Neuronal stem cell (in vitro differentiated cells): ENCODE measurements at regions not wholly inside any gene's neighbourhood (a gene's known extent, or its start where the extent isn't known, plus 50 kb on each side); places are given as distances from the start of the nearest gene placed in this dataset.

Experiments
- DNase-seq: peaks from one replicate; pipeline ENCODE4 v3.0.0-alpha.2; 2013; ENCODE audit warnings: low spot score
- H2AFZ ChIP-seq: one replicate; pipeline ENCODE4 v1.6.1; 2013; ENCODE audit warnings: mild to moderate bottlenecking, low read length, inconsistent platforms
- H2AK5ac ChIP-seq: 2 replicates; pipeline ENCODE4 v1.6.1; 2013; ENCODE audit warnings: low read depth, mild to moderate bottlenecking, inconsistent platforms, low read length, moderate library complexity, mixed read lengths
- H2BK120ac ChIP-seq: 2 replicates; pipeline ENCODE4 v1.6.1; 2013; ENCODE audit warnings: low read depth, mild to moderate bottlenecking, inconsistent platforms, low read length, moderate library complexity, mixed read lengths
- H2BK12ac ChIP-seq: one replicate; pipeline ENCODE4 v1.6.1; 2013; ENCODE audit warnings: low read length, inconsistent platforms
- H2BK15ac ChIP-seq: 2 replicates; pipeline ENCODE4 v1.6.1; 2013; ENCODE audit warnings: mild to moderate bottlenecking, low read length, inconsistent platforms, mixed read lengths
- H2BK5ac ChIP-seq: one replicate; pipeline ENCODE4 v1.6.1; 2013; ENCODE audit warnings: inconsistent platforms, mild to moderate bottlenecking, low read length, moderate library complexity
- H3K14ac ChIP-seq: one replicate; pipeline ENCODE4 v1.6.1; 2013; ENCODE audit warnings: low read length, inconsistent platforms
- H3K18ac ChIP-seq: 2 replicates; pipeline ENCODE4 v1.6.1; 2013; ENCODE audit warnings: low read length, inconsistent platforms
- H3K23ac ChIP-seq: 2 replicates; pipeline ENCODE4 v1.6.1; 2013; ENCODE audit warnings: low read depth, mild to moderate bottlenecking, mixed read lengths, low read length, inconsistent platforms; ENCODE audit not compliant: poor library complexity
- H3K27ac ChIP-seq: replicated peaks from 3 replicates; pipeline ENCODE4 v1.5.1; 2013; ENCODE audit warnings: low read length, inconsistent platforms
- H3K27me3 ChIP-seq, 3 experiments: 2 replicates each; pipeline ENCODE4 v1.6.1; 2013; ENCODE audit warnings: low read length in 3 of 3, mild to moderate bottlenecking in 2 of 3, inconsistent platforms in 1 of 3, low read depth in 1 of 3, mixed read lengths in 1 of 3, moderate library complexity in 1 of 3; ENCODE audit not compliant: control insufficient read depth in 3 of 3, insufficient read depth in 3 of 3
- H3K36me3 ChIP-seq, 2 donors: replicated peaks in 1 of 2; 2 replicates each; pipeline ENCODE4 v1.6.1; 2013; ENCODE audit warnings: low read length in 2 of 2; ENCODE audit not compliant: control insufficient read depth in 2 of 2, insufficient read depth in 2 of 2
- H3K4ac ChIP-seq: 2 replicates; pipeline ENCODE4 v1.6.1; 2013; ENCODE audit warnings: inconsistent platforms, mild to moderate bottlenecking, low read length, moderate library complexity
- H3K4me1 ChIP-seq, 2 donors: 1 replicate in 1 of 2; 2 replicates in 1 of 2; pipeline ENCODE4 v1.6.1; 2013; ENCODE audit warnings: low read length in 2 of 2, low read depth in 1 of 2; ENCODE audit not compliant: control insufficient read depth in 2 of 2, insufficient read depth in 1 of 2
- H3K4me2 ChIP-seq: one replicate; pipeline ENCODE4 v1.6.1; 2013; ENCODE audit warnings: mild to moderate bottlenecking, low read length, inconsistent platforms; ENCODE audit not compliant: insufficient read depth, poor library complexity, severe bottlenecking
- H3K4me3 ChIP-seq, 2 donors: 2 replicates each; pipeline ENCODE4 v1.5.1; 2013; ENCODE audit warnings: low read length in 2 of 2, mild to moderate bottlenecking in 2 of 2, inconsistent platforms in 1 of 2, moderate library complexity in 1 of 2
- H3K79me1 ChIP-seq: one replicate; pipeline ENCODE4 v1.6.1; 2013; ENCODE audit warnings: low read depth, mild to moderate bottlenecking, inconsistent platforms, low read length, moderate library complexity
- H3K9ac ChIP-seq: one replicate; pipeline ENCODE4 v1.6.1; 2013; ENCODE audit warnings: mild to moderate bottlenecking, low read depth, low read length, inconsistent platforms; ENCODE audit not compliant: poor library complexity
- H3K9me3 ChIP-seq, 2 donors: replicated peaks in 1 of 2; 2 replicates each; pipeline versions ENCODE3 to v1.6.1; 2013; ENCODE audit warnings: low read length in 2 of 2, mild to moderate bottlenecking in 2 of 2, inconsistent platforms in 1 of 2, low read depth in 1 of 2, mixed read lengths in 1 of 2, moderate library complexity in 1 of 2; ENCODE audit not compliant: control insufficient read depth in 2 of 2, insufficient read depth in 1 of 2
- H4K8ac ChIP-seq: one replicate; pipeline ENCODE4 v1.6.1; 2013; ENCODE audit warnings: low read depth, mild to moderate bottlenecking, inconsistent platforms, low read length, moderate library complexity
- H4K91ac ChIP-seq: one replicate; pipeline ENCODE4 v1.6.1; 2013; ENCODE audit warnings: low read length, low read depth, mild to moderate bottlenecking, inconsistent platforms; ENCODE audit not compliant: poor library complexity
- WGBS, 2 donors: extraction: QIAGEN DNeasy Blood & Tissue Kit; methylation state at CpG; one replicate each; pipeline ENCODE4 v1.1.7; 2013; ENCODE audit warnings: missing lambda C conversion rate in 2 of 2, mixed read lengths in 1 of 2; ENCODE audit not compliant: insufficient read length in 2 of 2, insufficient replicate concordance in 1 of 2; ENCODE audit errors: extremely low coverage in 2 of 2; 5-methylcytosine and 5-hydroxymethylcytosine counted together

- Histone ChIP-seq H3K9me3 (no peaks in the 10 kb centered on the region), H3K36me3 (no peaks in the 10 kb centered on the region), H3K4me3 (no peak overlapping the region), H3K14ac (no peak overlapping the region), H4K8ac (no peak overlapping the region), H3K9ac (no peak overlapping the region), H2BK15ac (no peak overlapping the region), H3K4me2 (no peak overlapping the region), H2BK12ac (no peak overlapping the region), H3K27me3 (no peaks in the 10 kb centered on the region), H3K4ac (no peak overlapping the region), H4K91ac (no peak overlapping the region), H3K23ac (no peak overlapping the region), H3K18ac (no peak overlapping the region), H3K4me1 (peaks cover 15 to 24% of the 10 kb centered on the region in 2 donors), H2AFZ (no peak overlapping the region), H2AK5ac (no peak overlapping the region), H3K27ac (no peak overlapping the region), H3K79me1 (no peaks in the 10 kb centered on the region), H2BK120ac (no peak overlapping the region), H2BK5ac (no peak overlapping the region)
- no CpG with 5 or more reads among the region's 3 CpGs for WGBS, 2 donors
- DNase-seq, result no peak
Measured at GRCh38 chr2:128392207-128392606, 73.5 kb upstream of the HS6ST1 start.

DNA sequence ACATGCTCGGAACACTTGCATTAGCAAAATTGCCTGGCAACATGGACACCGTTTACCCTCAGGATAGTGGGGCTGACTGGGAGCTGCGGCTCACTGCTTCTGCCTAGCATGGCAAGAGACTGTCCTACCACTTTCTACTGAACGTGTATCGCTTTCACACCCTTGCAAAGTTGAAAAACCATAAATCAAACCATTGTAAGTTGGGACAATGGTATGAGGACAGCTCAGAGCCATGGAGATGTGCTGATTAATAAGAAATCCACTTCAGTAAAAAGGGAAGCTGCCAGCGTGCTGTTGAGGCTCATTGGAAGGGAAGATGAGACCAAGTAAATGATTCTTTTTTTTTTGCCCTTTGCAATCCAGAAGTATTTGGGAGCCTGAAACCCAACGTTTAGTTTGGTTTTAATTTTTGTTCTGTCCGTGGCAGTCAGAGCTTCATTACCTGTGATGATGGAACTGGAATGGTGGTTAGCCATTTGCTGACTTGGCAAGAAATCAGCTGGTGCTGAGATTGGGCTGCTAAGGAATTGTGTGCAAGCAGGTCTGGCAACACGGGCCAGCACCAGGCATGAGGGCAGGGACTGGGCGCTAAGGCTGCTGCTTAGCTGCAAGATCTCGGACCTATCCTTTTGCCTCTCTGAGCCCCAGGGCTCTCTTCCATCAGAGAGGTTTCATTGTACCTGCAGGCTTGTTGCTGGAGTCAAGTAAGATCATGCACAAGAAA is 75.5 kb upstream of the HS6ST1 start:
- H3K27me3 ChIP-seq, result no peaks in the 10 kb centered on the region
- no peak overlapping the region for H2BK120ac ChIP-seq
- no peak overlapping the region for H2BK12ac ChIP-seq
- H3K27ac ChIP-seq, result no peak overlapping the region
- H3K79me1 ChIP-seq, result no peaks in the 10 kb centered on the region
- DNase-seq, result no peak
- H3K23ac ChIP-seq, result no peak overlapping the region
- H2AFZ ChIP-seq, result no peak overlapping the region
- H4K8ac ChIP-seq, result no peak overlapping the region
- no peak overlapping the region for H2AK5ac ChIP-seq
- H2BK5ac ChIP-seq, result no peak overlapping the region
- WGBS, 2 donors, result no CpG with 5 or more reads among the region's 11 CpGs
- no peak overlapping the region for H3K14ac ChIP-seq
- H3K9ac ChIP-seq, result no peak overlapping the region
- H4K91ac ChIP-seq, result no peak overlapping the region
- no peak overlapping the region for H3K4me2 ChIP-seq
- no peak overlapping the region for H2BK15ac ChIP-seq
- H3K36me3 ChIP-seq, result no peaks in the 10 kb centered on the region
- H3K9me3 ChIP-seq, result peaks cover 0 to 8% of the 10 kb centered on the region in 2 donors
- H3K4ac ChIP-seq, result no peak overlapping the region
- no peak overlapping the region for H3K4me3 ChIP-seq
- no peak overlapping the region for H3K18ac ChIP-seq
- H3K4me1 ChIP-seq, result peaks cover 15 to 23% of the 10 kb centered on the region in 2 donors

DNA sequence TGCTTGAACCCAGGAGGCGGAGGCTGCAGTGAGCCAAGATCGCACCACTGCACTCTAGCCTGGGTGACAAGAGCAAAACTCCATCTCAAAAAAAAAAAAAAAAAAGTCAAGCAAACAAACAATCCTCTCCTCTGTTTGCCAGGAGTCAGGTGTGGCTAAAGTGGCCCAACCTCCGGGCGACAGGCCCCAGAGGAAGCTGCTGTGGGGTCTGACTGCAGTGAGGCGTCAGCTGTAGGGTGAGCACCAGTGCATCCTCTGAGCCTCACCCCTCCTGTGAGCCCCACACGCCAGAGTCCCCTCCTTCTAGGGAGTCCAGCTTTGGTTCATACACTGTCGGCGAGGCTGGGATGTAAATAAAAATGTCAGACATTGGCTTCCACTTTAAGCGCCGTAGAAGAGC is 76.5 kb upstream of the HS6ST1 start:
- H3K23ac ChIP-seq, result no peak overlapping the region
- no peak overlapping the region for H2AFZ ChIP-seq
- no peaks in the 10 kb centered on the region for H3K36me3 ChIP-seq
- no peaks in the 10 kb centered on the region for H3K79me1 ChIP-seq
- no peak overlapping the region for H2BK15ac ChIP-seq
- H2BK120ac ChIP-seq, result no peak overlapping the region
- H3K4me1 ChIP-seq, result peaks cover 12 to 17% of the 10 kb centered on the region in 2 donors
- H2BK12ac ChIP-seq, result no peak overlapping the region
- no peak overlapping the region for H4K8ac ChIP-seq
- H3K27me3 ChIP-seq, result no peaks in the 10 kb centered on the region
- no CpG with 5 or more reads among the region's 10 CpGs for WGBS, 2 donors
- H3K4me2 ChIP-seq, result no peak overlapping the region
- no peak for DNase-seq
- no peak overlapping the region for H3K4ac ChIP-seq
- H3K9ac ChIP-seq, result no peak overlapping the region
- H3K18ac ChIP-seq, result no peak overlapping the region
- H2BK5ac ChIP-seq, result no peak overlapping the region
- H3K4me3 ChIP-seq, result no peak overlapping the region
- H3K14ac ChIP-seq, result no peak overlapping the region
- H3K9me3 ChIP-seq, result peaks cover 0 to 8% of the 10 kb centered on the region in 2 donors
- H4K91ac ChIP-seq, result no peak overlapping the region
- H2AK5ac ChIP-seq, result no peak overlapping the region
- no peak overlapping the region for H3K27ac ChIP-seq

DNA sequence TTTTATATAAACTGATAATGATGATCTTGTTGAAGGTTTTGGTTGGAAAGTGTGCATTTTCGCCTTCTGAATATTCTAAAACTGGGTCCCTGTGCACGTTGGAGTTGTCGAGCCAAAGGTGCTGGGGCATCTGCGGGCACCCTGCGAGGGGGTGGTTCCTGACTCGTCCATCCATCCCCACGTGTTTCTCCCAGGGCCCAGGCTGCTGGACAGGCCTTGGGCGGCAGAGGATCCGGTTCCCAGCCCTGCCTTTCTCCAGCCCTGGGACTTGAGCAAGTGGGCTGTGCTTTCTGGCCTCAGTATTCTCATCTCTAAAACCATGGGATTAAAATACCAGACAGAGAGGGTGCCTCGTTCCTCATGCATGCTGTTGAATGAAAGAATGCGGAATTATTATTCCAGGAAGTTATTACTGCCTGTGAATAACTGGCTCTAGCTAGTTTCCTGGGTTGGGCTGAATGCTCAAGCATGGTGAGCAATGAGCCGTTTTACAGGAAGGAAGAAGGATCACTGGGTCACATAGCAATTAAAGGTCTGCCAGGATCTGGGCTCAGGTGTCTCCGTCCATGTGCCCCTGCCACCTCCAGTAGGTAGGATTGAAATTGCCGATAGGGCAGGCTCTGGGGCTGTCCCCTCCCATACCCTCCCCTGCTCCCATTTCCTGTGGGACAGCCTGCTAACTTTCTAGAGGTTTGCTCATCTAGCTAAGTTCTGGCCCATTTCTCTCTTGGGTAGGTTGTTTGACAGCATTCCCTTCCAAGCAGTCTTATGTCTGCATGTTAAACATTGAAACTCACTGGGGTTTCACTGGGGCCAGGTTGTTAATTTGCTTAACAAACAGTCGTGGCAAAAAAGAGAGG is 77.2 kb upstream of the HS6ST1 start:
- no CpG with 5 or more reads among the region's 15 CpGs for WGBS, 2 donors
- Histone ChIP-seq H3K23ac (no peak overlapping the region), H3K79me1 (no peaks in the 10 kb centered on the region), H2AK5ac (peak overlapping the region; percentile 57), H3K9ac (peak overlapping the region; percentile 30), H2AFZ (peak overlapping the region; percentile 82), H4K91ac (no peak overlapping the region), H3K4me2 (no peak overlapping the region), H3K27me3 (no peaks in the 10 kb centered on the region), H3K14ac (no peak overlapping the region), H3K4me3 (peak overlapping the region in 1 of 2 donors; percentile 15), H3K4ac (no peak overlapping the region), H2BK15ac (no peak overlapping the region), H3K18ac (peak overlapping the region; percentile 78), H3K36me3 (no peaks in the 10 kb centered on the region), H2BK5ac (no peak overlapping the region), H3K4me1 (peaks cover 9 to 13% of the 10 kb centered on the region in 2 donors), H3K9me3 (peaks cover 0 to 8% of the 10 kb centered on the region in 2 donors), H2BK120ac (no peak overlapping the region), H2BK12ac (no peak overlapping the region), H3K27ac (no peak overlapping the region), H4K8ac (no peak overlapping the region)
- DNase-seq, result no peak
